Transverse colon (tissue), 3 donors: ENCODE measurements at regions not wholly inside any gene's neighbourhood (a gene's known extent, or its start where the extent isn't known, plus 50 kb on each side); places are given as distances from the start of the nearest gene placed in this dataset.

Experiments
- CTCF ChIP-seq, 5 experiments: fragments of 200-600 bp in 3 of 5; fragments of 450-650 bp in 2 of 5; sonication (generic) in 3 of 5; IDR thresholded peaks; 1 replicate in 2 of 5; 2 replicates in 3 of 5; pipeline ENCODE4 v1.5.1; 2016 to 2017; ENCODE audit warnings: antibody characterized with exemption in 5 of 5, inconsistent platforms in 3 of 5, mild to moderate bottlenecking in 2 of 5, moderate library complexity in 1 of 5
- EP300 ChIP-seq: sonication (generic); formaldehyde crosslinking; IDR thresholded peaks from one replicate; pipeline ENCODE4 v1.6.1; 2017; ENCODE audit warnings: antibody characterized with exemption, low read depth

GRCh38 chr12:93243382-93243688, 134.4 kb upstream of the NUDT4 start:
- TF ChIP-seq CTCF (IDR thresholded peaks at IDR 0.05): no peak
- no peak for TF ChIP-seq EP300
